ENCODE measurements at regions not wholly inside any gene's neighbourhood (a gene's known extent, or its start where the extent isn't known, plus 50 kb on each side); places are given as distances from the start of the nearest gene placed in this dataset.

GRCh38 chr3:117817103-117817502 lies 1107.5 kb downstream of the TUSC7 start:
- DNase-seq (ENCODE audit: low read depth, low spot score), result no peak
- in situ Hi-C loops (cut with HindIII; ENCODE audit: low sequenced_read_pairs), result no loop called here
- TF ChIP-seq CTCF (IDR thresholded peaks at IDR 0.05; ENCODE audit: low read depth, low read length), result no peak
- H3K4me3 ChIP-seq (ENCODE audit: low read depth, low read length), result no peak overlapping the region

DNA sequence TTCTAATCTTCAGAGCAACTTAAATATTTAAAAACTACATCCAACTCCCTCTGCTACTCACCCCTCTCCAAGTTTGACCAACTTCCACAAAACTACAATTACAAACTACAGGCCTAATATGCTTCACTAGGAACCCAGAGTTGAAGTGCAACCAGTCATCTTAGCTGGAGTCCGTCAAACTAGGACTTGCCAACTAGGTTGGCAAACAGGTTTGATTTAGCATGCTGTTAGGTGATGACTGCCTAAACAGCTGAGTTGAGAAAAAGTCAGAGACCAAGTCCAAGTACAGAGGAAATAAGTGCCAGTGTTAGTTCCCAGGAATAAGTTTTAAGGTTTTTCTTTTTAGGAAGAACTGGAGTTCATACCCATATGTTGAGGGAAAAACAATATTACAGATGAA lies 1109.0 kb downstream of the TUSC7 start:
- no peak overlapping the region for H3K4me3 ChIP-seq (ENCODE audit: low read depth, low read length)
- no peak for TF ChIP-seq CTCF (IDR thresholded peaks at IDR 0.05; ENCODE audit: low read depth, low read length)
- DNase-seq (ENCODE audit: low read depth, low spot score), result no peak
- in situ Hi-C loops (cut with HindIII; ENCODE audit: low sequenced_read_pairs), result no loop called here

DNA sequence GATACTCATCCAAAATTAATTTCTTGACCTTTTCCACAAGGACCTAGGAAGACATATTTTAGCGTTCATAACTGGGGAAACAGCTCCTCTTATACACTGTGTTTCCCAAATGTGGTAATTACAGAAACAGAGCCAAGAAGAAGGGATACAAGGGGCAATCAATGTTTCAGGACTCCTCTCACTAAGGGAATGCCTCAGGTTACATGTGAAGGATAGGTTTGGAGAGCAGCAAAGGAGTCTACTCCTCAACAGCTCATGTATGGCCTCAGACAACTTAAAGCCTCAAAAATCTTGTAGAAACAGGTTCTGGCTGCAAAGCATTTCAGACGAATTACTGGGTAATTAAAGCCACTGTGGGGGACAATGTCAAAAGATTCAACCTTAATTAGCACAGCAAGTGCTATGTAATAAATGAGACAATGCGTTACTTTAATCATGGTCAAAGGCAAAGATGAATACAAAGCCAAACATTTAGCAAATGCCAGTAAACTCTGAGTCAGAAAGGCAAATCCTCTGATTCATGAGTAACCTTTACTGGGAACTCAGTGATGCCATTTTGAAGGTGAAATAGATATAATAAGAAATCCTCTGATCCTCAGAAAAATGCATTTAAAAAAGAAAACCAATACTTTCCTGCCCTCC lies 1111.2 kb downstream of the TUSC7 start:
- no peak overlapping the region for H3K4me3 ChIP-seq (ENCODE audit: low read depth, low read length)
- DNase-seq (ENCODE audit: low read depth, low spot score), result peak; percentile 45
- TF ChIP-seq CTCF (IDR thresholded peaks at IDR 0.05; ENCODE audit: low read depth, low read length), result no peak
- in situ Hi-C loops (cut with HindIII; ENCODE audit: low sequenced_read_pairs), result no loop called here

DNA sequence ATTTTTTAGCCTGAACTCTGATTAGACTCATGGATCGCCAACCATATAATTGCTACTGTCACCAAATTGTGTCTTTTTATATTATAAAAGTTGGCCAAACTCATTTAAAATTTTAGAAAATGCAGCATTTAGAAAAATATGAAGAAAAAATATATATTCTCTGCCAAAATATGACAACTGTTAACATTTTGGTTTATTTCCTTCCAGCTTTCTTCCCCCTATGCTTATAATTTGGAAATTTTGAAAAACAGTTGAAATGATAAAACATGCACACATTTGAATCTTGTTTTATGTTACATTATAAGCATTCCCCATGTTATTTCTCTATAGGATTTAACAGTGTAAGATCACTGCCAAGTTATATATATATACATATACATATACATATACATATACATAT lies 1112.8 kb downstream of the TUSC7 start:
- in situ Hi-C loops (cut with HindIII; ENCODE audit: low sequenced_read_pairs), result no loop called here
- H3K4me3 ChIP-seq (ENCODE audit: low read depth, low read length), result no peak overlapping the region
- TF ChIP-seq CTCF (IDR thresholded peaks at IDR 0.05; ENCODE audit: low read depth, low read length), result no peak
- DNase-seq (ENCODE audit: low read depth, low spot score), result no peak

DNA sequence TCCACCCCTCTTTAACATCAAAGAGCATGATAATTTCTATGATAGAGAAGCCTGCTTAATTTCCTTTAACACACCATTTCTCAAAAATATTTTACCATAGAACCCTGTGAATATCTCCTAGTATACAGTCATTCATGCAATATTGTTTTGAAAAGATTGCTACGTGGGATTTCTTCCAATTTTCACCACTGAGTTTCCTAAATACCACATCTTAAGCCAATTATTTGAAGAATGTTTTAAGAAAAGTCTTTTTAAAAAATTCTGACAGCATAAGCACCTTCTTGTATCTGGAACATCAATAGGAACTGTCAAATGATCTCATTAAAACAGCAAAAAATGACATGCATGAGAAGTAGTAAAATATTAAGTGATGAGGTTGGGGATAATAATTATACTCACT lies 1126.7 kb downstream of the TUSC7 start:
- no peak for TF ChIP-seq CTCF (IDR thresholded peaks at IDR 0.05; ENCODE audit: low read depth, low read length)
- DNase-seq (ENCODE audit: low read depth, low spot score), result no peak
- in situ Hi-C loops (cut with HindIII; ENCODE audit: low sequenced_read_pairs), result no loop called here
- no peak overlapping the region for H3K4me3 ChIP-seq (ENCODE audit: low read depth, low read length)

GRCh38 chr3:117837391-117837790 lies 1127.8 kb downstream of the TUSC7 start:
- TF ChIP-seq CTCF (IDR thresholded peaks at IDR 0.05; ENCODE audit: low read depth, low read length), result no peak
- DNase-seq (ENCODE audit: low read depth, low spot score), result no peak
- in situ Hi-C loops (cut with HindIII; ENCODE audit: low sequenced_read_pairs), result no loop called here

GRCh38 chr3:117842086-117842485 lies 1132.5 kb downstream of the TUSC7 start:
- in situ Hi-C loops (cut with HindIII; ENCODE audit: low sequenced_read_pairs), result no loop called here
- H3K4me3 ChIP-seq (ENCODE audit: low read depth, low read length), result no peak overlapping the region
- no peak for DNase-seq (ENCODE audit: low read depth, low spot score)
- TF ChIP-seq CTCF (IDR thresholded peaks at IDR 0.05; ENCODE audit: low read depth, low read length), result no peak

More at GRCh38 chr3:117837391-117837790, 1127.8 kb downstream of the TUSC7 start:
- H3K4me3 ChIP-seq (ENCODE audit: low read depth, low read length), result no peak overlapping the region

Measured in astrocyte of the spinal cord (primary cell).